GM12891 (cell line): ENCODE measurements at regions not wholly inside any gene's neighbourhood (a gene's known extent, or its start where the extent isn't known, plus 50 kb on each side); places are given as distances from the start of the nearest gene placed in this dataset.

ENCODE experiments used
- DNase-seq: peaks from one replicate; pipeline ENCODE4 v3.0.0; 2011; ENCODE audit warnings: low spot score; ENCODE audit not compliant: insufficient read length
- FAIRE-seq: peaks from 2 replicates; lab custom pipeline; 2011; peaks lifted over from hg19 to GRCh38; lab: Jason Lieb, UNC
- PAX5 ChIP-seq: IDR thresholded peaks from 2 replicates; pipeline ENCODE4 v1.6.1; 2011; ENCODE audit warnings: low read length, moderate library complexity, mild to moderate bottlenecking; ENCODE audit not compliant: insufficient read depth, severe bottlenecking
- POLR2A ChIP-seq: IDR thresholded peaks from 2 replicates; pipeline ENCODE4 v1.6.1; 2011; ENCODE audit warnings: low read depth, low read length, control low read depth
- POLR2AphosphoS5 ChIP-seq: IDR thresholded peaks from 2 replicates; pipeline ENCODE4 v1.6.1; 2011; ENCODE audit warnings: low read depth, low read length, control low read depth
- POU2F2 ChIP-seq: IDR thresholded peaks from 2 replicates; pipeline ENCODE4 v1.6.1; 2011; ENCODE audit warnings: low read depth, mild to moderate bottlenecking, control low read depth, low read length, moderate library complexity
- SPI1 ChIP-seq: IDR thresholded peaks from 2 replicates; pipeline ENCODE4 v1.6.1; 2011; ENCODE audit warnings: low read depth, low read length, control low read depth
- TAF1 ChIP-seq: IDR thresholded peaks from 2 replicates; pipeline ENCODE4 v1.6.1; 2011; ENCODE audit warnings: low read depth, low read length, control low read depth

DNA sequence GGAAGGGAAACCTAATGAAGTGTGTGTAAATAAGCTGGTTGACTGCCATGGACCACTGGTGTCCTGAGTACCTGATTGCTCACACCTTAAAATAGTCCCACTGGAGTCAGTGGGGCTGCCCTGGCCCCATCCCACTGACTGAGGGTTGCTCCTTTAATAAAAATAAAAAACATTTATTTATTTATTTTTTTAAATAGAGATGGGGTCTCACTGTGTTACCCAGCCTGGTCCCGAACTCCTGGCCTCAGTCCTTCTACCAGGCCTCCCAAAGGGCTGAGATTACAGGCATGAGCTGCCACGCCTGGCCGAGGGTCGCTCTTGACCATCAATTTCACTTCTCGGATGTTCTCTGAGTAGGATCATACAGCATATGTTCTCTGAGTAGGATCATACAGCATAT is 394.2 kb upstream of the IRX2 start:
- FAIRE-seq, result no peak
- DNase-seq, result no peak
- TF ChIP-seq POU2F2 (no peak), POLR2A (no peak), PAX5 (no peak), SPI1 (no peak), POLR2AphosphoS5 (no peak), TAF1 (no peak)

DNA sequence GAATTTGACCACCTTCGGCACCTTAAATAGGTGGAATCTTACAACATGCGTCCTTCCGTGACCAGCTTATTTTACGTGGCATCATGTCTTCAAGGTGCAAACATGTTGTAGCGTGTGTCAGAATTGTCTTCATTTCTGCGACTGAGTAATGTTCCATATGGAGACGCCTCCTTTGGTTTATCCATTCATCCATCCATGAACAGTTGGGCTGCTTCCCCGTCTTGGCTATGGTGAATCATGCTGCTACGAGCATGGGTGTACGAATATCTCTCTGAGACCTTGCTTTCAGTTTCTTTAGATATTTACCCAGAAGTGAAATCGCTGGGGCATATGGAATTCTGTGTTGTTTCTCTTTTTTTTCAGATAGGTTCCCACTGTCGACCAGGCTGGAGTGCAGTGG is 391.9 kb upstream of the IRX2 start:
- no peak for FAIRE-seq
- no peak for TF ChIP-seq POU2F2
- no peak for DNase-seq

DNA sequence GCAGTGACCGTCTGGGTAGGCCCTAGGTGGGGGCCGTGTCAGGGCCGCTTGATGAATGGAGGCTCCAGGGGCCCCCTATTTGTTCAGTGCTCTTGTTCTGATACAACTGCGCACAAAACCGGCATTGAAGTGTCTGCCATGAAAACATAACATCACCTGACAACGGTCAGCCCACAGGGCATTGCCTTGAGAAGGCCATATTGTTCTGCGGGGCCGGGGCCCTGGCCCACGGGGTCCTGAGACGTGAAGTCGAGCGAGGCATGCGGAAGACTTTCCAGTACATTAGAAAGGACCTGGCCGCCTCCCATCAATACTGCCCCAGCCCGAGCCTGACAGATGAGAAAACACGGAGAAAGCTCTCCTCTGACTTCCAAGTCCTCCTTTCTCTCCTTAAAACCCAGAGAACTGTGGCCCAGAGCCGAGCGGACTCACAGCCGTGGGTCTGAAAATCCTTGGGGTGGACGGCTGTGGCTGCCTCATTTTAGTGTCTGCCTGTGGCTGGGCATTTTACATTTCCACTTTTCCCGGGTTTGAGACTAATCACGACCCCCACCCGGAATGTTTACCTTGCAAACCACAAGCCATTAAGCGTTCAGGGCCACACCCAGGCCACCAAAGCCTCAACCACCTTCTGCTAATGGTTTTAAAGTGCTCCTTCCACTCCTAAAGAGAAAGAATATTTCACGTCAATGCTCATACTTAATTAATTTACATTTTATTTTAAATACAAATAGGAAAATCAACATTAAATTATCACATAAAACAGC is 391.0 kb upstream of the IRX2 start:
- DNase-seq (no peak), FAIRE-seq (no peak)
- no peak for TF ChIP-seq SPI1

- TF ChIP-seq SPI1 (no peak), POLR2A (no peak), TAF1 (no peak), PAX5 (no peak), POU2F2 (no peak), POLR2AphosphoS5 (no peak)
- DNase-seq, result no peak
- FAIRE-seq, result no peak
These were observed 388.6 kb upstream of the IRX2 start for GRCh38 chr5:3140117-3140516.

- FAIRE-seq, result no peak
- no peak for DNase-seq
- TF ChIP-seq PAX5, result no peak
These were observed 388.0 kb upstream of the IRX2 start for GRCh38 chr5:3139499-3139931.

DNA sequence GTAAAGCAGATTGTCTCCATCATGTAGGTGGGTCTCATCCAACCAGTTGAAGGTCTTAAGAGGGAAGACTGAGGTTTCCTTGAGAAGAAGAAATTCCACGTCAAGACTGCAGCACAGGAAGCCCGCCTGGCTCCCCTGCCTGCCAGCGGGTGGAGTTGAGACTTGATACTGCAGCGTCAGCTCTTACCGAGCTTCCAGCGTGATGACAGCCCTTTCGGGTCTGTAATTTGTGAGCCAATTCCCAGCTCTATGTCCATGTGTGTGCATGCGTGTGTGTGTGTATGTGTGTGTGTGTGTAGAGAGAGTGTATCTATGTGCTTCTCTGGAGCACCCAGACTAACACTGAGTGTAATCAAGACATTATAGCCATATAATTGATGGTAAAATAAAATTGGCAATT is 379.7 kb upstream of the IRX2 start:
- TF ChIP-seq PAX5, result no peak
- no peak for TF ChIP-seq TAF1
- no peak for TF ChIP-seq POLR2A
- no peak for TF ChIP-seq POLR2AphosphoS5
- TF ChIP-seq SPI1, result no peak
- no peak for TF ChIP-seq POU2F2
- no peak for FAIRE-seq
- no peak for DNase-seq

GRCh38 chr5:3129252-3129651 is 377.8 kb upstream of the IRX2 start:
- TF ChIP-seq POLR2AphosphoS5 (no peak), PAX5 (no peak), POLR2A (no peak)
- FAIRE-seq (no peak), DNase-seq (no peak)

DNA sequence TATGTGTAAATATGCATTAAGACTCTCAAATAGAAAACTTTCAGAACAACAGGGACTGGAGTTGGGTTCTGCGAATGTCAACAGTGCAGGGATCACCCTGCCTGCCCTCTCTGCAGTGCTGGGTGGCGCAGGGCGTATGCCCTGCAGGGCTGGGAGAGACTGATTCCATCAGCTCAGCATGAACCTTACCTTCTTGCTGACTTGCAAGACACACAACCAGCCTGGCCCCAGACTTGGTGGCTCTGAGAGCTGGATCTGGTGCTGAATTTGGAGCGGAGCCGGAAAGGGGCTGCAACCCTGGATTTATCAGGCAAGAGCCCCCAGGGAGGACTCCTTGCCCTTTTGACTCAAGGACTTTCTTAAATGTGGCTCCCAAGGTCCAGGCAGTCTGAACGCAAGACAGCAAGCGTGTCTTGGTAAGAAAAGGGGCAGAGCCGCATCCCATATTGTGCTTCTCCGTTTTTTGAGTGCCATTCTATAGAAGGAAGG is 376.0 kb upstream of the IRX2 start:
- FAIRE-seq (no peak), DNase-seq (no peak)
- TF ChIP-seq POLR2AphosphoS5 (no peak), POLR2A (no peak), POU2F2 (no peak), SPI1 (no peak)

GRCh38 chr5:3126639-3127038 is 375.2 kb upstream of the IRX2 start:
- FAIRE-seq (no peak), DNase-seq (no peak)
- TF ChIP-seq PAX5, result no peak

DNA sequence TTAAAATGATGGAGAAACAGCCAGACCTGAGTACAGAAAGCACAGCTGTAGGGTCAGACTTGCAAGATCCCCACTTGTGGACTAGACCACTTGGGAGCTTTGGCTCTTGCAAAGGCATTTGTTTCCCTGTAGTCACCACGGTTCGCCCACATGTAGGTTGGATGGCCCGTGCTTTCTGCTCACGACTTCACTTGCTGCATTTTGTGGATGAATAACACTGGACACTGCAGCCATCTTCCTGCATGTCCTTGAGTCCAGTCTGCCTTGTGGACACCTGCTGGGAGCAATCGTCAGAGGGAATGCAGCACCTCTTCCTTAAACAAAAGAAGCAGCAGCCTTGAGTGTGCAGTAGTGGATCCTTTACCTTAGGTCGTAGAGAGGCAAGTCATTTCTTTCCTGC is 372.9 kb upstream of the IRX2 start:
- FAIRE-seq, result no peak
- TF ChIP-seq POLR2A (no peak), TAF1 (no peak), SPI1 (no peak), PAX5 (no peak), POU2F2 (no peak), POLR2AphosphoS5 (no peak)
- no peak for DNase-seq

DNA sequence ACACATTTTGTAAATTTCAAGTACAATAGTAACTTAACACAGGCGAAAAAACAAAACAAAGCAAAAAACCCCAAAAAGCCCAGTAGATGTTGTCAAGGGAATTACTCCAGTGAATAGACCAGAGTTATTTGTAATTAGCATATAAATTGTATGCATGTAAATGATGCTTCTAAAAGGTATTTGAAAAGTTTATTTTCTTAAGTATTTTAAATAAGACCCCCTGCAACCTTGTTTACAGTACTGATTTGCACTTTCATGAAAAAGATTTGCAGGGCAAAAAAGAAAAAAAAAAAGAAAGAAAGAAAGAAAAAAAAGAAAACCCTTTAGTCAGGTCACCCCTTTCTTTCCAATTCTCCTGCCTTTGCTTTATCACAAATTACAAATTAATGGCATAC is 372.3 kb upstream of the IRX2 start:
- no peak for TF ChIP-seq SPI1
- no peak for TF ChIP-seq POU2F2
- no peak for TF ChIP-seq TAF1
- TF ChIP-seq PAX5, result no peak
- no peak for TF ChIP-seq POLR2AphosphoS5
- TF ChIP-seq POLR2A, result no peak
- no peak for DNase-seq
- FAIRE-seq, result no peak

- DNase-seq (no peak), FAIRE-seq (no peak)
- no peak for TF ChIP-seq POLR2A
- TF ChIP-seq TAF1, result no peak
- no peak for TF ChIP-seq POU2F2
- TF ChIP-seq POLR2AphosphoS5, result no peak
- no peak for TF ChIP-seq SPI1
- no peak for TF ChIP-seq PAX5
These were observed 371.7 kb upstream of the IRX2 start for GRCh38 chr5:3122985-3123762.
